Endothelial cell (in vitro differentiated cells): ENCODE measurements at regions not wholly inside any gene's neighbourhood (a gene's known extent, or its start where the extent isn't known, plus 50 kb on each side); places are given as distances from the start of the nearest gene placed in this dataset.

Source experiments
- DNase-seq: peaks from one replicate; pipeline ENCODE4 v3.0.0; 2021; ENCODE audit warnings: low spot score
- H3K27ac Mint-ChIP-seq: one replicate; pipeline ENCODE4 v1.8.0; 2021; ENCODE audit warnings: mixed read lengths, inconsistent platforms; ENCODE audit not compliant: unreplicated experiment
- H3K27me3 Mint-ChIP-seq: one replicate; pipeline ENCODE4 v1.8.0; 2021; ENCODE audit warnings: mild to moderate bottlenecking, moderate library complexity, mixed read lengths, inconsistent platforms; ENCODE audit not compliant: unreplicated experiment
- H3K36me3 Mint-ChIP-seq: one replicate; pipeline ENCODE4 v1.8.0; 2021; ENCODE audit warnings: mild to moderate bottlenecking, low read depth, mixed read lengths, inconsistent platforms; ENCODE audit not compliant: unreplicated experiment
- H3K4me1 Mint-ChIP-seq: one replicate; pipeline ENCODE4 v1.8.0; 2021; ENCODE audit warnings: mild to moderate bottlenecking, mixed read lengths, inconsistent platforms; ENCODE audit not compliant: unreplicated experiment
- H3K4me3 Mint-ChIP-seq: one replicate; pipeline ENCODE4 v1.8.0; 2021; ENCODE audit warnings: mild to moderate bottlenecking, mixed read lengths, inconsistent platforms; ENCODE audit not compliant: unreplicated experiment
- H3K9me3 Mint-ChIP-seq: one replicate; pipeline ENCODE4 v1.8.0; 2021; ENCODE audit warnings: mixed read lengths, inconsistent platforms; ENCODE audit not compliant: unreplicated experiment
- TF ChIP-seq, protein P1 (sequence below): fragments of 200-600 bp; sonication (generic); IDR thresholded peaks from one replicate; pipeline ENCODE4 v1.5.0; 2021; ENCODE audit warnings: antibody characterized with exemption; ENCODE audit not compliant: unreplicated experiment

DNA sequence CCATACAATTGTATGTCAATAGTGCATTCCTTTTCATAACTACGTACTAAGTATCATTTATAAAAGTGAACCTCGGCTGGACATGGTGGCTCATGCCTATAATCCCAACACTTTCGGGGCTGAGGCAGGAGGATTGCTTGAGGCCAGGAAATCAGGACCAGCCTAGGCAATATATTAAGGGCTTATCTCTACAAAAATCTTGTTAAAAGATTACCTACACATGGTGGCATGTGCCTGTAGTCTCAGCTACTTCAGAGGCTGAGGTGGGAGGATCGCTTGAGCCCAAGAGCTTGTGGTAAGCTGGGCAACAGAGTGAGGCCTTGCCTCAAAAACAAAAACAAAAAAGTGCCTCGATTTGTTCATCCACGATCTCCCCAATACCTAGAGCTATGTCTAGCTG lies 449.7 kb upstream of the SULF2 start:
- Mint-ChIP-seq H3K9me3 (peaks cover 7% of the 10 kb centered on the region), H3K4me3 (no peak overlapping the region), H3K36me3 (peaks cover 5% of the 10 kb centered on the region), H3K27ac (no peak overlapping the region), H3K27me3 (peaks cover under 1% of the 10 kb centered on the region), H3K4me1 (no peaks in the 10 kb centered on the region)
- TF ChIP-seq, protein P1, sequence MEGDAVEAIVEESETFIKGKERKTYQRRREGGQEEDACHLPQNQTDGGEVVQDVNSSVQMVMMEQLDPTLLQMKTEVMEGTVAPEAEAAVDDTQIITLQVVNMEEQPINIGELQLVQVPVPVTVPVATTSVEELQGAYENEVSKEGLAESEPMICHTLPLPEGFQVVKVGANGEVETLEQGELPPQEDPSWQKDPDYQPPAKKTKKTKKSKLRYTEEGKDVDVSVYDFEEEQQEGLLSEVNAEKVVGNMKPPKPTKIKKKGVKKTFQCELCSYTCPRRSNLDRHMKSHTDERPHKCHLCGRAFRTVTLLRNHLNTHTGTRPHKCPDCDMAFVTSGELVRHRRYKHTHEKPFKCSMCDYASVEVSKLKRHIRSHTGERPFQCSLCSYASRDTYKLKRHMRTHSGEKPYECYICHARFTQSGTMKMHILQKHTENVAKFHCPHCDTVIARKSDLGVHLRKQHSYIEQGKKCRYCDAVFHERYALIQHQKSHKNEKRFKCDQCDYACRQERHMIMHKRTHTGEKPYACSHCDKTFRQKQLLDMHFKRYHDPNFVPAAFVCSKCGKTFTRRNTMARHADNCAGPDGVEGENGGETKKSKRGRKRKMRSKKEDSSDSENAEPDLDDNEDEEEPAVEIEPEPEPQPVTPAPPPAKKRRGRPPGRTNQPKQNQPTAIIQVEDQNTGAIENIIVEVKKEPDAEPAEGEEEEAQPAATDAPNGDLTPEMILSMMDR, result no peak
- DNase-seq, result no peak

GRCh38 chr20:48231253-48231930 lies 446.1 kb upstream of the SULF2 start:
- Mint-ChIP-seq H3K9me3 (peaks cover 7% of the 10 kb centered on the region), H3K36me3 (peaks cover 5% of the 10 kb centered on the region), H3K4me1 (no peaks in the 10 kb centered on the region), H3K27ac (no peak overlapping the region), H3K4me3 (no peak overlapping the region), H3K27me3 (no peaks in the 10 kb centered on the region)
- DNase-seq, result no peak
- TF ChIP-seq, protein P1, result no peak

GRCh38 chr20:48230216-48230615 lies 444.9 kb upstream of the SULF2 start:
- Mint-ChIP-seq H3K4me3 (no peak overlapping the region), H3K9me3 (peaks cover 7% of the 10 kb centered on the region), H3K27me3 (peaks cover 3% of the 10 kb centered on the region), H3K36me3 (peaks cover 5% of the 10 kb centered on the region), H3K4me1 (no peaks in the 10 kb centered on the region), H3K27ac (no peak overlapping the region)
- TF ChIP-seq, protein P1, result no peak
- no peak for DNase-seq

DNA sequence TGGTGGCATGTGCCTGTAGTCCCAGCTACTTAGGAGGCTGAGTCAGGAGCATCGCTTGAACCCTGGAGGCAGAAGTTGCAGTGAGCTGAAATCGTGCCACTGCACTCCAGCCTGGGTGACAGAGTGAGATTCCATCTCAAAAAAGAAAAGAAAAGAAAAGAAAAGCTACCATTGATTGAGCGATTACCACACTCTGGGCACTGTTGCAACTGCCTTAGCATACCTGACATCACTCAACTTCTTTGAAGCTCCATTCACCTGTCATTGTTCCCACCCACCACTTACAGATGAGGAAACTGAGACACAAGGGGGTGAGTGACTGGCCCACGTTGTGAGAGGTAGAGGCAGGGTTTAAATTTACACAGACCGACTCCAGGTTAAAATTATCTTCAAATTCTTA lies 442.1 kb upstream of the SULF2 start:
- Mint-ChIP-seq H3K4me1 (no peaks in the 10 kb centered on the region), H3K9me3 (peaks cover 1% of the 10 kb centered on the region), H3K36me3 (peaks cover 5% of the 10 kb centered on the region), H3K27me3 (peaks cover 4% of the 10 kb centered on the region), H3K27ac (no peak overlapping the region), H3K4me3 (no peak overlapping the region)
- TF ChIP-seq, protein P1, result no peak
- no peak for DNase-seq

DNA sequence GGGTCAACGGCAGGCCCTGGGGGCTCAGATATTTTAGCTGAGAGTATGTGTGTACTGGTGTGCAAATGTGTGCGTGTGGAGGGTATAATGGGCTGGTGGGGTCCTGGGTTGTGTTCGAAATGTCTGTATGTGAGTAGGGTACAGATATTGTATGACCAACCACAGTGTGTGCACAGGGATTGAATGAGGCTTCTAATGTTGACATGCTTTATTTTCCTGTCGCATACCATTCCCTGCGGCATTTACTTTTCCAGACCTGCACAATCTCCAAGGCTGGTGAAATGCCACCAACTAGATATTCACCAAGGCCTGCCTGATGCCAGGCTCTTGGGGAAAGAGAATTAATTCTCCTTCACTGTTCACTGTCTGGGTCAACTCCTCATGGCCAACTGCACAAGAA lies 441.4 kb upstream of the SULF2 start:
- peaks cover 4% of the 10 kb centered on the region for H3K27me3 Mint-ChIP-seq
- TF ChIP-seq, protein P1, result no peak
- no peak overlapping the region for H3K27ac Mint-ChIP-seq
- no peaks in the 10 kb centered on the region for H3K9me3 Mint-ChIP-seq
- DNase-seq, result no peak
- no peak overlapping the region for H3K4me3 Mint-ChIP-seq
- peaks cover 5% of the 10 kb centered on the region for H3K36me3 Mint-ChIP-seq
- H3K4me1 Mint-ChIP-seq, result no peaks in the 10 kb centered on the region
